ENCODE measurements at regions not wholly inside any gene's neighbourhood (a gene's known extent, or its start where the extent isn't known, plus 50 kb on each side); places are given as distances from the start of the nearest gene placed in this dataset.
A peak's percentile ranks its signal among the peaks of the same experiment; 100 is the strongest.
"Not testable (repeated sequence)": the region's sequence is repeated elsewhere in the genome, so short reads cannot be mapped to it uniquely, and the experiment has no call there.

DNA sequence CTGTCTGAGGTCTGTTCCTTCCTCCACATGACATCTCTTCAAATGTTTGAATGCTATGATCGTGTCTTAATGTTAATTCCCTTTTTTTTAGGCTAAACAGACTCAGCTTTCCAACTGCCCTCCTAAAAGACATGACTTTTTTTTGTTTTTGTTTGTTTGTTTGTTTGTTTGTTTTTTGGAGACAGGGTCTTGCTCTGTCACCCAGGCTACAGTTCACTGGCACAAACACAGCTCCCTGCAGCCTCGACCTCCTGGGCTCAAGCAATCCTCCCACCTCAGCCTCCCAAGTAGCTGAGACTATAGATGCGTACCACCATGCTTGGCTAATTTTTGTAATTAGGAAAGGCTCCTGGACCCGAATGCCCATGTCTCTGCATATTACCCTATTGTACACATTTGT lies 176.5 kb downstream of the ABCA8 start:
- no peak for DNase-seq

DNA sequence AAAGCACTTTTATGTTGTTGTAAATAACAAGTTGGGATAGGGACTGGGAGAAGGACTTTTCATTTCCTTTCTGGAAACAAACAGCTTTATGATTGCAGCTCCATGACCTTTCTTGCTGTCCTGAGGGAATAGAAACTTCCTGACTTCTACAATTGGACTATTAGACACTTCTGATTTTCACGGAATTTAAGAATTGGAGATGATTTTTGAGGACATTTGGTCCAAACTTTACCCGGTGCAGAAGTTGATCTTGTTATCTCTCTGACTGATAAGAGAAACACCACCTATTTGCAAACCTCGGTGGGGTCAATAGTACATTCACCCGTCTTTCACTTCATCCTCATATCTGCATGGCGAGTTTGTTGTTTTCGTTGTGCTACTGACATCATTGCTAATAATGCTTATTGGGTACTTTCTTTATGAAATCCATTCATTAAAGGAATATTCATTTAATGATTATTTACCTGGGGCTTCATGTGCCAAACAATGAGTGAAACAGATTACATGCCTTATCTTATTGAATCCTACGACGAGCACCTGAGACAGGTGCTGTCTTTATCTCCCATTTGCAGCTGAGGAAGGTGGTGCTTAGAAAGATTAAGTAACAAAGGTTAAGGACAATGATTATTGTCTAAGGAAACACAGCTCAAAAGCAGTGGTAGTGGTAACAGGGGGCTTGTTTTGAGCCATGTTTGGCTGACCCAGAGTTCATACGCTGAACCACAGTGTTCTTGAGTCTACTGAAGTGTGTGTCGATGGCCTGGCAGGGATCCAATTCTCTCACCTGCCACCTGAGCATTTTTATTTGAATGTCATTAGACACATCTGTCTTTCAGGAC lies 176.9 kb upstream of the FAM20A start:
- DNase-seq: no peak

DNA sequence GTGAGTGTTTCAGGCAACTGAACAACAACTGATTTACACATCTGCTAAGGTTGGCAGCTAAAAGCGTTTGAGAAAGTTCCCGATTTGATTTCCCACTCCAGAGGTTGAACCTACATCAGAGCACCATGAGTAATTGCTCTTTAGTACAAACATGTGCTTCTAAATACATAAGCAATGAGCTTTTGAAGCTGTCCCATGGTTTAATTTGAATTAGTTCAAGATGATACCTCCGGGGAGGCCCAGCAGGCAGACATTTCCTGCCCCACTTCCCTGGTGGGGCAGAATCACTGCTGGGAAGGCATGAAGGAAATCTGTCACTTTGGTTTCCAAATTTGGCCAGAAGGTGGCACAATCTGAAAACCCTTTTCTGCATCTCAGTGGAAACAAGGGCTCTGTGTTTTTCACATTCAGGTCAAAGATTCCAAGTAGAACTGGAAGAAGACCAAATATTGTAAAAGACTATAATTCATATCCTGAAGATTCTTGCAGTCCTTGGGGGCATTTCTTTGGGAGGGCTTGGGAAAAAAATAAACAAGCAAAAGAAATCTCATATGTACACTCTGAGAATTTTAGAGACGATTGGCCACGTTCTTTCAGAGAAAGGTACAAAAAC lies 176.2 kb upstream of the FAM20A start:
- DNase-seq: peak; percentile 56

DNA sequence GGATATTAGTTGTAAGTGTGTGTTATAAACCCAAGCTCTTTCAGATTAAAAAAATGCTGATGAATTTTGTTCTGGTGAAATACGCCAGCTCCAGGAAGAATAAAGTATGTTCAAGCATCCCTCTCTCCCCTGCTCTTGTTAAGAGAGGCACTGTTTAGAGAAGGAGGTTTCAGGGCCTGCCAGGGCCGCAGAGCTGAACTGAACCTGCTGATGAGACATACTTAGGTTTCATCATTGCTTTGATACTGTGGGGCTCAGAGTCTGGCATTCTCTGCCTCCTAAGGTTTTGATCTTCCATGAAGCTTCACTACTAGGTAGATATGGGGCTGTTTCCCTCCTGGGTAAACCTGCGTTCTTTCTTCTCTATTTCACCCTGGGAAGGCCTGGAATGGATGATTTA lies 175.3 kb upstream of the FAM20A start:
- no peak for DNase-seq

DNA sequence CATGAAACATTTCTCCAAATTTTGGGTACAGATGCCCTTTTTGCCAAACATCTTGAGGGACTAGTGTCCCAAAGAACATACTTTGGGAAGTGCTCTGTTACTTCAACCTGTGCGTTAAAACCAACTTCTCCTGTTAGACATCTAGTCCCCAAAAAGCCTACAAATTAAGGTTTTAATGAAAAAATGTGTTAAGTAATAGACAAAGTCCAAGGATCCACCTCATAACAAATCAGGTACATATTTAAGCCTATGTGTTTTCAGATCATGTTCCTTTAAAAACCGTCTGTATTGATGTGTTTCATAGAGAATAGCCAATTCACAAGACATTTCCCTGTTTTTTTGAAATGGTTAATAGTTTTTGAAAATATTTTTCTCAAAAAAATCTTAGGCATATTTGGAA lies 174.8 kb upstream of the FAM20A start:
- DNase-seq: no peak

DNA sequence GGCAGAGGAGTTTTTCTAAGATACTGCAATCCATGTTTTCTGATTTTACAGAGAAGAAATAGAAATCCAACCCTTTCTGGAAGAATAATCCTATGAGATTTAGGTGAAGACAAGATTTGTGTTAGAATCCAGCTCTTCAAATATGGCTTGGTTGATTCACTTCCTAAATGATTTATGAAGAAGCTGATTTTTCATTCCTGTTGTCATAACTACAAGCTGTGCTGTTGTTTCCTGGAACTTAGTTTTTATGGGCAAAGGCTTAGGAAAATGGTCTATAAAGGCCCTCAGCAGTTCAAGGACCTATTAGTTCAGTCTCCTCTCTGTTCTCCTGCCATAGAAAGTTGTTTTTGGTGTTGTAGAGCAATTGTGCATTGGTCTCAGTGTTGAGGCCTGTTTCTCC lies 174.2 kb upstream of the FAM20A start:
- DNase-seq: no peak

DNA sequence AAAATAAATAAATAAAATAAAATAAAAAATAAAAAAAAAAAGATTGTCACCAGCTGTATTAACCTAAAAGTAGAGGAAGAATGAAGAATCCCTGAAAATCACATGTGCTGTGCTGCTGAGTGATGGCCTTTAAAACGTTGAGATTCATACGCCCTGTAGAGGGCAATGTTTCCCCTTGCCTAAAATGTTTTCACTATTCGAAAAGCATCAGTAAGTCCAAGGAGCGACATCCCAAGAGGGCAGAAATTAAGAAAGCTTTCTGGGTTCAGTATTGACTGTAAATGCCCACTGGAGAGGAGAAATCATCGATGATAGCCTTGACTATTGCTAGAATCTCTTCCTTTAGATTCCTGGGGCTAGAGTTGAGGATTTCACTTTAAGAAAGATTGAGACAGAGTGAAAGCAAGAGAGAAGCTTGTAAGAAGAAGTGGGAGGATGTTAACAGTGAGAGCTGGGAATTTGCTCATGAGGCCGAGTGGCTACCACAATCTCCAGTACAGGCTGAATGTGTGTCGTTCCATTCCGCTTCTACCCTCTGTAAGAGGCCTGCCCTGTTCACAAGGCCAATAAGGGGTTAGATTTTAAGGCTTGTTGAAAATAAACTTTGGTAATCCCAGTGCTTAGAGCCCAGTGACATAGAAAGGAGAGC lies 170.8 kb upstream of the FAM20A start:
- peak; percentile 58 for DNase-seq

DNA sequence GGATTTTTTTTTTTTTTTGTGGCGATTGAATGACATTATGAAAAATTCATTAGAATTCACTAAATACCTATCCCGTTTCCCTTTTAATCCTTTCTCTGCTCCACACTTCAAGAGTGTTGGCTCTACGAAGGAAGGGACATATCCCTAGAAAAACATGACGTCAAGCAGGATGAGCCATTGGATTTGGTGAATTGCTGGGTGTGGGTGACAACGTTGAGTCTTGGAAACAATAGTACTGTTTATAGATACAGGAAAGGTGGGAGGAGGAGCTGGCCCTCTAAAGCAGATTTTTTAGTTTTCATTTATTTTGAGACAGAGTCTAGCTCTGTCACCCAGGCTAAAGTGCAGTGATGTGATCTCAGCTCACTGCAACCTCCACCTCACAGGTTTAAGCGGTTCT lies 167.6 kb upstream of the FAM20A start:
- DNase-seq: no peak

DNA sequence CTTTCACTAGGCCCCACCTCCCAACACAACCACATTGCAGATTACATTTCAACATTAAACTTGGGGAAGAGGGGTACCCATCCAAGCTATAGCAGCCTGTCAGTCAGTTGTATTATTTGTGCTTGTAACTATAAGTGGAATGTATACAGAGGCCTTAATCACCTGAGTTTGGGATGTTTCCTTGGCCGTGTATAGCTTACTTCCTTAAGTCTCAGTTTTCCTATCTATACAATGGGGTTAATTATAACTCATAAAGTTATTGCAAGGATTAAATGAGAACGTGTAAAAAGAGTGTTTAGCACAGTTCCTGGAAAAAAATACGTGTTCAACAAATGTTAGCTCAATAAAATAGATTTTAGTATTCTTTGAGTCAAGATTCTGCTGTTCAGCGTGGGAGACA lies 165.5 kb upstream of the FAM20A start:
- DNase-seq: no peak

DNA sequence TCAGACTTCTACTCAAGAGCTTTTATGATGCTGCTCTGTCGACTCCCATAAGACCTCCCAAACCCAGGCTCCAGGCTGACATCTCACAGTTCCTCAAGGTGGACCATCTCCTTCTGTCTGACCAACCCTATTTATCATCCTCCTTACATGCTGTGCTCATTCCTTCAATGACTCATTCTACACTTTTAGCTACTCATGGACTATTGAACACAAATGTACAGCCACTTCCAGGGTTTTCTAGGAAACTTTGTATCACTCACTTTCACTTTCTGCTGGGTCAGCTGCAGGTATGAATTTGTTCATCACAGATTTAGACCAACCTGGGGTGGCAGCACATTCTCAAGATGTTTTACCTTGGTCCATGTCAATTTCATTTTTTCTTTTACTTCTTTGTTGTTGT lies 162.4 kb upstream of the FAM20A start:
- no peak for DNase-seq

DNA sequence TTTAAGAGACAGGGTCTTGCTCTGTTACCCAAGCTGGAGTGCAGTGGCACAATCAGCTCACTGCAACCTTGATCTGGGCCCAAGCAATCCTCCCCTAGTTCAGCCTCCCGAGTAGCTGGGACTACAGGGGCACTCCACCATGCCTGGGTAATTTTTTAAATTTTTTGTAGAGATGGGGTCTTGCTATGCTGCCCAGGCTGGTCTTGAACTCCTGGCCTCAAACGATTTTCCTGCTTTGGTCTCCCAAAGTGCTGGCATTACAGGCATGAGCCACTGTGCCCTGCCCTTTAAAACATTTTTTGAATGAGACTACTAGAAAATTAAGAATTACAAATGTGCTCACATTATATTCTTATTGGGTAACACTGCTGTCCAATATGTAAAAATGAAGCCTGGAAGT lies 161.7 kb upstream of the FAM20A start:
- DNase-seq: no peak

DNA sequence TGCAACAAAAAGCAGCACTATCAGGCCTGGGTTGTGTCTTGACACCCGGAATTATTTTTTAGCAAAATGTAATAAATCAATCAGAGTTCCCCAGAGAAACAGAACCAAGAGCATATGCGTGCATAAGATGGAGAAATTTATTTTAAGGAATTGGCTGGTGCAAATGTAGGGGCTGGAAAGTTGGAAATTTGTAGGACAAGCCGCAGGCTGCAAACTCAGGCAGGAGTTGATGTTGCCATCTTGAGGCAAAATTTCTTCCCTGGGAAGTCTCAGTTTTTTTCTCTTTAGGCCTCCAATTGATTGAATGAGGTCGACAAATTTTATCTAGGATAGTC lies 158.9 kb upstream of the FAM20A start:
- no peak for DNase-seq

DNA sequence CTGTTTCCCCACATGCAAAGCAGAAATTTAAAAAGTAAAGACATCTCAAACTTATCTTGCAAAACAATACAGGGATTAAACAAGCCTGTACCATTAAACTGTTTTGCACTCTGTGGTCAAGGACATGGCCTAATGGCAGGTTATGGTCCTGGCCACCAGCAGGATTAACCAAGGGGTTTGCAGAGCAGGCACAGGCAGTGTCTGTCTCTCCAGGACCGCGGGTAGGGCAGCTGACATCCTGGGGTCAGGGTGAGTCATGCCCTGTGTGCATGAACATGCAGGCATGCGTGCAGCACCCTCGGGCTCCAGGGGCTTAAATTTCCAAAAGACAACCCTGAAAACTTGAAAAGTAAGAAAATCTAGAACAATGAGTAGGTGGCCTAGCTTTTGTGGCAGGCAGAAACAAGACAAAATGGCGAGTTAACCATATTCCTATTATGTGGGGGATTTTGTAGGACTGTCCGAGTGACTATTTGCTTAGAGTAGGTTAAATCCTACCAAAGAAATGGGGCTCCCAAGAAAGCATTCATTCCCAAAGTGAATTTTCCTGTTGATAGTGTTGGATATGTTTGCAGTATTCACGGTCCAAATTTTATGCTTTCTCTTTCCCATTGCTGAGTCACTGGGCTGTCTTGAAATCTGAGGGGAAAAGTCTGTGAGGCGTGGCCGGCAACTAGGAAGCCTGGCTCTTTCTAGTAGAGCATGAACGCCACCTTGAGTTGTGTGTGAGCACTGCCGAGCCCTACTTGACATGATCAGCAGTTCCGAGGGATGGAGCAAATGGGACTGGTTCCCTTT lies 158.4 kb upstream of the FAM20A start:
- DNase-seq: peak; percentile 96

DNA sequence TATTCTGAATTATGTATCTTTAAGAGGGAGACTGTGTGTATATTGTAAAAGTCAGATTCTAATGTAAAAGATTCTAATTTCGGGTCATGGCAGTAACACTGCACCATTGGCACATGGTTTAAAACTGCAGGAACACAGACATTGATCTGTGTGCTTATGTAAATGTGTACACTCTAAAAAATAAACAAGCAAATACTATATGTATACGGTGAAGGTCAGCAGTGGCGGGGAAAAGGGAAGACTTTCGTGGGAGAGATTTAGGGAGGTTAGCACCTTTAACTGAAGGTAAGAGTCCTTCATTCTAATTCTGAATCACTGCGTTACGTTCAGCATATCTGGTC lies 157.8 kb upstream of the FAM20A start:
- no peak for DNase-seq

DNA sequence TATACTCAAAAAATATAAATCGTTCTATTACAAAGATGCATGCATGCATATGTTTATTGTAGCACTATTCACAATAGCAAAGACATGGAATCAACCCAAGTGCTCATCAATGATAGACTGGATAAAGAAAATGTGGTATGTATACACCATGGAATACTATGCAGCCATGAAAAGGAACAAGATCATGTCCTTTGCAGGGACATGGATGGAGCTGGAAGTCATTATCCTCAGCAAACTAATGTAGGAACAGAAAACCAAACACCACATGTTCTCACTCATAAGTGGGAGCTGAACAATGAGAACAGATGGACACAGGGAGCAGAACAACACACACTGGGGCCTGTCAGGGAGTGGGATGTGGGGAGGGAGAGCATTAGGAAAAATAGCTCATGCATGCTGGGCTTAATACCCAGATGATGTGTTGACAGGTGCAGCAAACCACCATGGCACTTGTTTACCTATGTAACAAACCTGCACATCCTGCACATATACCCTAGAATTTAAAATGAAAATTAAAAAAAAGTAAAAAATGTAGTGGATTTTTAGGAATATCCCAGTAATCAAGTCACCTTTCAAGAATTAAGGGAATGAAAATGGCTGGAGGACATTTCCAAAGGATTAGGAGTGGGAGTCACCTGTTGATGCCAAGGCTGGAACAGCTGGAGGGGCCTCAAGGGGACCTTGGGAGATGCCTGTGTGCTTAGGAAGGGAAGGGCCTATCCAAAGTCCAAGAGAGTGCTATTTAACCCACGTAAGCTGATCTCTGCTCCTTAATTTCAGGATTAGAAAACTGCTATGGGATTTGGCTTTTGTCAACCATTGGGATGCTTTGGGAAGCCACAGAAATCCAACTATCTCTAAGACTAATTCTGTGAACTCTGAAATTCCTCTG lies 156.9 kb upstream of the FAM20A start:
- not testable (repeated sequence) for DNase-seq

DNA sequence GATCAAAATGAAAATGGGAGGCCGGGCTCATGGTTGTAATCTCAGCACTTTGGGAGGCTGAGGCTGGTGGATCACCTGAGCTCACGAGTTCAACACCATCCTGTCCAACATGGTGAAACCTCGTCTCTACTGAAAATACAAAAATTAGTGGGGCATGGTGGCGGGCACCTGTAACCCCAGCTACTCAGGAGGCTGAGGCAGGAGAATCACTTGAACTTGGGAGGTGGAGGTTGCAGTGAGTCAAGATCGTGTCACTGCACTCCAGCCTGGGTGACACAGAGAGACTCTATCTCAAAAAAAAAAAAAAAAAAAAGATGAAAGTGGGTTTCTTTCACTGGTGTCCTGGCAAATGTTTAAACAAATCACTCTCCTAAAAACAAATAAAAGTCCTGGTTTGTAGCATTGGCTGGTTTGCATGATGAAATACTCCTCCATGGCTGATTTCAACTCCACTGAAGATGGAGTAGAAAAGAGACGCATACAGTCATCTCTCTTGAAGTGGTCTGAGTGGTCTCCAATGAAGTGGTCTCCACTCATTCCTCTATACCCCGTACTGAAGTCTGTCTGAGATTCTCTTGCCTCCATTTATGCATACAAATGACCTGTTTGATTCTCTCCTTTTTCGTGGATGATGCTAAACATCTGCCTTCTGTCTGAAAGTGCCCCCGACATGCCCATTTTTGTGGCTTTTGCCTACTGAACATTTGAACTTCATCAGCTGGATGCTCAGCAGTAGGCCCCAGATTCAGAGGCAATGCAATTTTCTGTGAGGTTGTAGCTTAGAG lies 153.0 kb upstream of the FAM20A start:
- DNase-seq: no peak

DNA sequence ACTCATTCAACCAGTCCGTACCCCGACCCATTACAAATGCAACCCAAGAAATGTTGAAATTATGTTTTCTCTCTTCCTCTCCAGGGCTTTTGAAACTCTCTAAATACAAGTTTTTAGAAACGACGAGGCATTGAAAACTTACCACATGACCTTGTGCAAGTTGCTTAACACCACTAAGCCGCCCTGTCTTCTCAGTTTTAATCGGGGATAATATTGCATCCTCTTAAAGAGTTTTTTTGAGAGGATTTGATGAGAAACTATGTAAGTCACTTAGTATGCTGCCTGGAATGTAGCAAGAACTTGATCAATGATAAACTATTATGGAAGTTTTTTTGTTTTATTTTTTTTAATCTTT lies 149.0 kb upstream of the FAM20A start:
- DNase-seq: no peak

DNA sequence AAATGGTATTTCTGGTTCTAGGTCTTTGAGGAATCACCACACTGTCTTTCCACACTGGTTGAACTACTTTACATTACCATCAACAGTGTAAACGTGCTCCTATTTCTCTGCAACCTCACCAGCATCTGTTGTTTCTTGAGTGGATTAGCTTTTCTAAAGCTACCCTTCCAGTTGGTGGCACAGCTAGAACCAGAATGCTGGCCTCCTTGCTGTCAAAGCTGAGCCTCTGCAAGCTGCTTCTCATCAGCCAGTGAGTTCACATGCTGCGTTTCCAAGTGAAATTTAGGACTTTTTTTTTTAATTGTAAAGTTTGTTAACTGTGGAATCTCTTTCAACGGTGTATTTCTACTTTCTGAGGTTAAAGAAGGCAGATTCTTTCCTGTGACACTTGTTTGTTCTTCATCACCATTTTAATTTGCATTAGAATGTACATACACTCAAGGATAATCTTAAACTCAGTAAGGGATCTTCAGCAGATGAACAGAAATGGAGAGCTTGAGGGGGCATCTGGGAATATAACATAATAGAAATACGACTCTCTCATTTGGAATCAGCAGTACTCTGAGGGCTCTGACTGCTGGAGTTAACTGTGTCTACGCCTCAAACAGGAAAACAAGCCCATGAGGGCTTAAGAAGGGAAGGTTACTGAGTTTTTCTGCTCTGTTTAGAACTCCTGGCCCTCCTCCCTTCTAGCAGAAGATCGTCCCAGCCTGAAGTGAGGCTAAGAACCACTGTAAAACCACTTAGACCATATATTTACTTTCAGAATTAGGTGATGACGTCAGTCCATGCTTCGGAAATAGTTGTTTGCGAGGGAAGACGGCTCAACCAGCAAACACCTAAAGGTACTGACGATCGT lies 148.4 kb upstream of the FAM20A start:
- DNase-seq: no peak

DNA sequence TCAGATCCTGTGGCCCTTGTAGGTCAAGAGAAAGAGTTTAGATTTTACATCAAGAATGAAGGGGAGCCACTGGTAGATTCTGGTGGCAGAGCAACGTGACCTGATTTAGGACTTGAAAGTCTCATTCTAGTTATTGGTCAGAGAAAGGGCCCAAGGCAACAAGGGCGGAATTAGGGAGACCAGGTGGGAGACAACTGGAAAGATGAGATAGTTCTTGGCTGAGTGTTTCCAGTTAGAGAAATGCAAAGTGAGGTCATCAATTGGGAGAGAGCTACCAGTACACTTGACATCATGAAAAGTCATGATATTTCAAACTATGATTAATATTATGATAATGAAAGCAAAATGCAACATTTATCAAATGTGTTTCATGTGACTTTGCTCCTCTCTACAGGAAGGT lies 147.2 kb upstream of the FAM20A start:
- DNase-seq: no peak

DNA sequence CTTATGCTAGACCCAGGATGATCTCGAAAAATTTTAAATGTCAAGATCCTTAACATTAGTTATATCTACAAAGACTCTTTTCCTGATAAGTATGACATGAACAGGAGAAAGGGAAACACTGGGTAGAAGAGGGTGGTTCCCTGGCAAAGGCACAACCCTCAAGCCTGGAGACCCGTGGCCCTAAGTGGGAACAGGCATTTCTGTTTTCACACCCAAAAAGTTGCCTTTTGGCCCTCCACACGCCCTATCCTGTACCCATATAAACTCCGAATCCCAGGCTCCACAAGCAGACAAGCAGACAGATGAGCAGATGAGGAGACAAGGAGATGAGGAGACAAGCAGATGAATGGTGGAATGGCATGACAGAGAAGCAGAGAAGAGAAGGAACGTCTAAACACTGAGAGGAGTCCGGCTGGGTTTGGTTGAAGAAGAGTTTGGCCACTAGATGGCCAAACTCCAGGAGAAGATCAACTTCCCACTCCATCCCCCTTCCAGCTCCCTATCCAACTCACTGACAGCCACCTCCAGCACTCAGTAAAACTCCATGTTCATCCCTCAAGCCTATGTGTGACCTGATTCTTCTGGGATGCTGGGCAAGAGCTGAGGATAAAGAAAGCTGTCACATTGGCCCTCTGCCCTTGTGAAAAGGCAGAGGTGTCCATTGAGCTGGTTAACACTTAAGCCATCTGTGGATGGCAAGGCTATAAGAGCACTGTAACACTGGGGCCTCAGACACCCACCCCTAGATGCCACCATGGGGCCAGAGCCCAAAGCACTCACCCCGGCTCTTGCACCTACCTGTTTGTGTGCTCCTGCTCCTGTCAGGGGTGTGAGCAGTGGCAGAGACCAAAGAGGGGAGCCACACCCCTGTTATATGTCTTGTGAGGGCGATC lies 139.6 kb upstream of the FAM20A start:
- no peak for DNase-seq

Data from amniotic stem cell (primary cell).